ENCODE measurements at regions not wholly inside any gene's neighbourhood (a gene's known extent, or its start where the extent isn't known, plus 50 kb on each side); places are given as distances from the start of the nearest gene placed in this dataset.

- Histone ChIP-seq H2AK5ac (ENCODE audit: low read depth, low read length) (no peak overlapping the region), H2BK120ac (replicated peaks; ENCODE audit: low read depth, low read length) (no peak overlapping the region), H3K23ac (ENCODE audit: insufficient read length) (no peak overlapping the region), H3K4me3 (ENCODE audit: extremely low read depth in 1 of 4, insufficient read depth in 2 of 4, low read depth in 3 of 4, low read length in 4 of 4) (no peak overlapping the region), H3K14ac (ENCODE audit: insufficient read length) (no peak overlapping the region), H3K79me1 (ENCODE audit: low read depth, low read length) (no peaks in the 10 kb centered on the region), H3K79me2 (ENCODE audit: control insufficient read depth in 1 of 2, insufficient read depth in 2 of 2, low read length in 2 of 2) (no peaks in the 10 kb centered on the region), H3K36me3 (ENCODE audit: control insufficient read depth in 2 of 4, insufficient read depth in 4 of 4, low read length in 3 of 4) (no peaks in the 10 kb centered on the region), H4K8ac (ENCODE audit: extremely low read depth, insufficient read depth, low read length) (no peak overlapping the region), H2BK12ac (ENCODE audit: low read depth, low read length) (no peak overlapping the region), H3K9me3 (ENCODE audit: insufficient read depth in 2 of 2, low read depth in 1 of 2, low read length in 1 of 2) (no peaks in the 10 kb centered on the region), H3K4me1 (replicated peaks in 1 of 4; ENCODE audit: control insufficient read depth in 3 of 4, insufficient read depth in 4 of 4, low read length in 3 of 4) (no peaks in the 10 kb centered on the region), H2BK5ac (ENCODE audit: low read depth, low read length) (no peak overlapping the region), H3K4me2 (ENCODE audit: insufficient read depth in 1 of 2, low read depth in 2 of 2, low read length in 2 of 2) (no peak overlapping the region), H2BK15ac (ENCODE audit: low read length) (no peak overlapping the region), H3K18ac (ENCODE audit: extremely low read depth, low read length) (no peak overlapping the region), H2BK20ac (ENCODE audit: low read length) (no peak overlapping the region), H3K23me2 (ENCODE audit: low read depth, low read length) (no peaks in the 10 kb centered on the region), H3K56ac (replicated peaks; ENCODE audit: insufficient read length, low read depth, low read length) (no peak overlapping the region), H3K27ac (ENCODE audit: low read depth, low read length) (no peak overlapping the region), H3K27me3 (replicated peaks in 1 of 4; ENCODE audit: control insufficient read depth in 3 of 4, extremely low read depth in 1 of 4, insufficient read depth in 3 of 4, low read length in 3 of 4) (no peaks in the 10 kb centered on the region), H4K5ac (ENCODE audit: insufficient read length, low read depth, low read length) (no peak overlapping the region), H4K20me1 (replicated peaks in 1 of 2; ENCODE audit: control insufficient read depth in 1 of 2, insufficient read depth in 2 of 2, low read length in 2 of 2) (no peaks in the 10 kb centered on the region), H3K9ac (replicated peaks in 1 of 4; ENCODE audit: extremely low read depth in 1 of 4, low read depth in 3 of 4, low read length in 3 of 4) (no peak overlapping the region), H4K91ac (replicated peaks; ENCODE audit: insufficient read length, low read length) (no peak overlapping the region), H3K4ac (replicated peaks; ENCODE audit: insufficient read length, low read depth, low read length) (no peak overlapping the region), H2AFZ (ENCODE audit: low read length) (no peak overlapping the region)
- CTCF ChIA-PET (ENCODE audit: partially characterized antibody): interaction anchor here (1.0 to 1.8 kb wide), 3 partner anchors 9 to 526 kb away, joined by 3 to 5 read pairs (median 4); no protein-coding TSS in a partner anchor
- POLR2A ChIA-PET (ENCODE audit: partially characterized antibody): interaction anchor here (0.6 kb wide), 1 partner anchor 534 kb away, joined by 3 read pairs; no protein-coding TSS in a partner anchor
- DNase-seq (ENCODE audit: low read depth in 1 of 2, low spot score in 2 of 2): no peak
- FAIRE-seq: no peak
- 81% methylated on average over 4 of the region's 4 CpGs; no CpG with 5 or more reads in 1 of the 2 experiments for WGBS, 2 experiments (ENCODE audit: extremely low coverage in 1 of 2, insufficient coverage in 1 of 2, insufficient read length in 1 of 2, insufficient replicate concordance in 2 of 2, low coverage in 1 of 2, low lambda C conversion rate in 2 of 2, missing lambda C conversion rate in 1 of 2)
- TF ChIP-seq CTCF (IDR thresholded peaks at IDR 0.05; ENCODE audit: control extremely low read depth in 1 of 3, insufficient read depth in 1 of 3, low read depth in 1 of 3, low read length in 3 of 3) (no peak), CBX8 (IDR thresholded peaks at IDR 0.05; ENCODE audit: borderline replicate concordance, low read depth, low read length) (no peak), RNF2 (IDR thresholded peaks at IDR 0.05; ENCODE audit: borderline replicate concordance, low read depth, low read length, missing control alignments, poor library complexity, severe bottlenecking) (no peak), RAD21 (IDR thresholded peaks at IDR 0.05 in 1 of 2, conservative IDR thresholded peaks at IDR 0.05 in 1 of 2; ENCODE audit: low read depth in 2 of 2, low read length in 2 of 2) (no peak), JUN (IDR thresholded peaks at IDR 0.05; ENCODE audit: low read depth, low read length) (no peak), GTF2F1 (IDR thresholded peaks at IDR 0.05; ENCODE audit: borderline replicate concordance, low read depth, low read length) (no peak), HDAC6 (IDR thresholded peaks at IDR 0.05; ENCODE audit: low read depth, low read length) (no peak), RXRA (IDR thresholded peaks at IDR 0.05; ENCODE audit: insufficient read depth, low read depth, low read length) (no peak), CREB1 (IDR thresholded peaks at IDR 0.05) (no peak), YY1 (IDR thresholded peaks at IDR 0.05; ENCODE audit: low read depth, low read length) (no peak), SAP30 (IDR thresholded peaks at IDR 0.05; ENCODE audit: insufficient read depth, insufficient replicate concordance, low read length) (no peak)
Measured at GRCh38 chr12:127310548-127310947, 956.4 kb upstream of the TMEM132C start.
